NCI-H526 (cell line): ENCODE measurements at regions not wholly inside any gene's neighbourhood (a gene's known extent, or its start where the extent isn't known, plus 50 kb on each side); places are given as distances from the start of the nearest gene placed in this dataset.

ENCODE experiments used
- DNase-seq, 2 experiments: peaks; one replicate each; lab custom pipeline; 2025; lab: John Stamatoyannopoulos, UW

GRCh38 chr5:10849278-10849677 lies 88.2 kb upstream of the DAP start:
- DNase-seq = no peak

GRCh38 chr5:10844016-10844415 lies 83.0 kb upstream of the DAP start:
- DNase-seq = no peak

DNA sequence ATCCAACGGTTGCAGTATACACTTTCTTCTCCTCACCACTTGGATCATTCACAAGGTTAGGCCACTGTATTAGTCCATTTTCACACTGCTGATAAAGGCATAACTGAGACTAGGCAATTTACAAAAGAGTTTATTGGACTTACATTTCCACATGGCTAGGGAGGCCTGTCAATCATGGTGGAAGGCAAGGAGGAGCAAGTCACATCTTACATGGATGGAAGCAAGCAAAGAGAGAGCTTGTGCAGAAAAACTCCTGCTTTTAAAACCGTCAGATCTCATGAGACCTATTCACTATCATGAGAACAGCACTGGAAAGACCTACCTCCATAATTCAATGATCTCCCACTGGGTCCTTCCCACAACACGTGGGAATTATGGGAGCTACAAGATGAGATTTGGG lies 81.8 kb upstream of the DAP start:
- no peak for DNase-seq

- DNase-seq = no peak
These were observed 79.0 kb upstream of the DAP start for GRCh38 chr5:10839916-10840599.

GRCh38 chr5:10839118-10839517 lies 78.1 kb upstream of the DAP start:
- no peak for DNase-seq

DNA sequence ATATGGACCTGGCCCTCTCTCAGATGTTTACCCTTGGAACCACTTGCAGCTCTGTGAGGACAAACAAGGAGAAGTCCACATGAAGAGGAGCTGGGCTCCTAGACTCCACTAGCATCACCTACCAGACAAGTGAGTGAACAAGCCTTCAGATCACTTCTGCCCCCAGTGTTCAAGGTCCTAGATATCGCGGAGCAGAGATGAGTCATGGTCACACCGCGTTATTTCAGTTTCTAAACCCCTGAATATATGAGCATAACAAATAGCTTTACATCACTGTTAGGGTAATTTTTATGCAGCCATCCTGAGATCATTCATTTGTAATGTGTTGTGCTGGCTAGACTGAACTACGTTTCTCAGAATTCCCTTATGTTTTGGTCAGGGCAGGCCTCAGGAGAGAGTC lies 77.0 kb upstream of the DAP start:
- DNase-seq = no peak

GRCh38 chr5:10836986-10837385 lies 76.0 kb upstream of the DAP start:
- DNase-seq = no peak

GRCh38 chr5:10834695-10835094 lies 73.7 kb upstream of the DAP start:
- no peak for DNase-seq

GRCh38 chr5:10832987-10833386 lies 72.0 kb upstream of the DAP start:
- no peak for DNase-seq

- no peak for DNase-seq
These were observed 71.4 kb upstream of the DAP start for GRCh38 chr5:10832421-10832820.

DNA sequence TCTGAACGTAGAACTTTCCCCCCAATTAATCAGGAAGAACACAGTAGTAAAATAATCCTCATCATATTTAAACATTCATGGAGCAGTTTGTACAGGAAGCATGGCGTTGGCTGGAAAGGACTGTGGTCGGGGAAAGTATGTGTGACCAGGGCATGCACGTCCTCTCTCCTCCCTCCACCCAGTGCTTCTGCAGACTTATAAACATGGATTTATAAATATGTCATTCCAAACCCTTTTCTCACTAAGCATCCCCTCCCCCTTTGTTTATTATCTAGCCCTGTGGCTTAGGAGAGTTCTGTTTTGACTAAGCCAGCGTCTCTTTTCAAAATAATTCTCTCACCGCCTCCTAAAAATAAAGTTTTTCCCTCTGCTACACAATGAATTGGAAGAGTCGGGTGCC lies 70.4 kb upstream of the DAP start:
- DNase-seq = no peak

GRCh38 chr5:10828241-10828640 lies 67.2 kb upstream of the DAP start:
- no peak for DNase-seq

- DNase-seq = no peak
These were observed 66.5 kb upstream of the DAP start for GRCh38 chr5:10827571-10827970.

DNA sequence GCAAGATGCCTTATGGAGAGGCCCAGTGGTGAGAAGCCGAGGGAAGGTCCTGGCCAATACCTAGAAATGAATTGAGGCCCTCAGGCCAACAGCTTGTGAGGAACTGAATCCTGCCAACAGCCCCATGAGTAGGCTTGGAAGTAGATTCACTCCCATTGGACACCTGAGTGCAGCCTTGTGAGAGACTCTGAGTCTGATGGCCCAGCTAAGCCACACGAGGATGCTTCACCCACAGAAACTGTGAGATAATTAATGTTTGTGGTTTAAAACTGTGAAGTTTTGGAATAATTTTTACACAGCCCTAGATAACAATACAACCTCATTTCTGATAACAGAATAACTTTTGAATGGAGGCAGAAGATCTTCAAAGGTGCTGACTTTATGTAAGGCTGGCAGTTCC lies 65.9 kb upstream of the DAP start:
- no peak for DNase-seq

DNA sequence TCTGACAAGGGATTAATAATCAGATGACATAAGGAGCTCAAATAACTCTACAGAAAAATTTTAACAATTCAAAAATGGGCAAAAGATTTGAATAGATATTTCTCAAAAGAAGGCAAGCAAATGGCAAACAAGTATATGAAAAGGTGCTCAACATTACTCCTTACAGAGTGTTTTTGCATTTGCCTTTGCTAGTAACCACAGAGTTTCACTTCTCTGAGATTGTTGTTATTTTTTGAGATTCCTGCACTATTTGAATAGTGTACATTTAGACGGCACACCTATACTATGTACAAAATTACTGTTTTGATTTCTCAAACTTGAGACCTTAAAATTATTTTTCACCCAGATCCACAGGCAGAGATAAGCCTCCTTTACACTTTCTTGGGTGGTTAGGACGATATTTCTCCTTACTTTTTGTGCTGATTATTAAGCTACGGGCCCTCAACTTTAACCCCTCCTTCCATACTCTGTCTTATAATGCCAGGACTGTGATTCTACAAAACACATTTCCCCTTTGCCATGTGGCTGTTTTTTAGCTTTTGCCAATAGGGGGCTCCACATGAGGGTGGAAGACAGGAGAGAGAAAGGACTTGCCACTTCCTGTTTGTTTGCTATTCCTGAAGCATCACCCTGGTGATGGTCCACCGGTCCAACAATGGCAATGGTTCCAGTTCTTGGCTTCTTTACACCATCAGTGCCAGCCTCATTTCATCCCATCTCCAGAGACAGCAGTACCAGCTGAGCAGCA lies 65.0 kb upstream of the DAP start:
- no peak for DNase-seq

GRCh38 chr5:10812218-10812617 lies 51.2 kb upstream of the DAP start:
- DNase-seq = no peak
